H1 (cell line): ENCODE measurements at regions not wholly inside any gene's neighbourhood (a gene's known extent, or its start where the extent isn't known, plus 50 kb on each side); places are given as distances from the start of the nearest gene placed in this dataset.

Experiments
- CTCF ChIA-PET: fragments of 300-600 bp; sonication (Branson Sonifier 250); formaldehyde crosslinking; loops from one replicate; lab custom pipeline; 2021; ENCODE audit not compliant: partially characterized antibody; lab: Charles Lee
- POLR2A ChIA-PET: fragments of 300-600 bp; sonication (Branson Sonifier 250); formaldehyde crosslinking; loops from one replicate; lab custom pipeline; 2021; ENCODE audit warnings: inconsistent platforms; ENCODE audit not compliant: partially characterized antibody; lab: Charles Lee
- DNase-seq, 2 experiments: peaks; one replicate each; pipeline versions ENCODE4 v3.0.0 to v3.0.0-alpha.2; 2010 to 2022; ENCODE audit warnings: low spot score in 2 of 2, low read depth in 1 of 2, mixed read lengths in 1 of 2
- FAIRE-seq: peaks from 2 replicates; lab custom pipeline; 2011; peaks lifted over from hg19 to GRCh38; lab: Jason Lieb, UNC
- H2AFZ ChIP-seq: 2 replicates; pipeline ENCODE4 v1.8.1; 2012; ENCODE audit warnings: low read length, inconsistent platforms
- H2AK5ac ChIP-seq: 2 replicates; pipeline ENCODE4 v1.6.1; 2013; ENCODE audit warnings: low read depth, low read length
- H2BK120ac ChIP-seq: replicated peaks from 2 replicates; pipeline ENCODE3; 2013; ENCODE audit warnings: low read depth, low read length, inconsistent platforms
- H2BK12ac ChIP-seq: 2 replicates; pipeline ENCODE4 v1.6.1; 2013; ENCODE audit warnings: low read depth, low read length
- H2BK15ac ChIP-seq: 2 replicates; pipeline ENCODE4 v1.6.1; 2013; ENCODE audit warnings: low read length
- H2BK20ac ChIP-seq: 2 replicates; pipeline ENCODE4 v1.6.1; 2013; ENCODE audit warnings: low read length
- H2BK5ac ChIP-seq: 2 replicates; pipeline ENCODE4 v1.6.1; 2013; ENCODE audit warnings: low read depth, low read length
- H3K14ac ChIP-seq: 2 replicates; pipeline ENCODE4 v1.6.1; 2013; ENCODE audit warnings: inconsistent platforms; ENCODE audit not compliant: insufficient read length
- H3K18ac ChIP-seq: 2 replicates; pipeline ENCODE4 v1.6.1; 2013; ENCODE audit warnings: low read length; ENCODE audit errors: extremely low read depth
- H3K23ac ChIP-seq: 2 replicates; pipeline ENCODE4 v1.6.1; 2013; ENCODE audit warnings: inconsistent platforms; ENCODE audit not compliant: insufficient read length
- H3K23me2 ChIP-seq: 2 replicates; pipeline ENCODE4 v1.6.1; 2013; ENCODE audit warnings: low read depth, low read length
- H3K27ac ChIP-seq: 2 replicates; pipeline ENCODE4 v1.6.1; 2011; ENCODE audit warnings: low read depth, low read length, inconsistent platforms
- H3K27me3 ChIP-seq, 4 experiments: replicated peaks in 1 of 4; 1 replicate in 1 of 4; 2 replicates in 3 of 4; pipeline versions ENCODE4 v1.6.1 to v1.8.1; 2011 to 2013; ENCODE audit warnings: low read length in 3 of 4, mild to moderate bottlenecking in 3 of 4, inconsistent platforms in 2 of 4, mixed read lengths in 2 of 4, moderate library complexity in 1 of 4; ENCODE audit not compliant: control insufficient read depth in 3 of 4, insufficient read depth in 3 of 4; ENCODE audit errors: extremely low read depth in 1 of 4
- H3K36me3 ChIP-seq, 4 experiments: 2 replicates each; pipeline versions ENCODE4 v1.6.1 to v1.8.1; 2011 to 2013; ENCODE audit warnings: mild to moderate bottlenecking in 4 of 4, low read length in 3 of 4, moderate library complexity in 2 of 4, control low read depth in 1 of 4, inconsistent platforms in 1 of 4; ENCODE audit not compliant: insufficient read depth in 4 of 4, control insufficient read depth in 2 of 4
- H3K4ac ChIP-seq: replicated peaks from 2 replicates; pipeline ENCODE3; 2013; ENCODE audit warnings: low read length, low read depth, mixed read lengths, inconsistent platforms; ENCODE audit not compliant: insufficient read length
- H3K4me1 ChIP-seq, 4 experiments: replicated peaks in 1 of 4; 1 replicate in 1 of 4; 2 replicates in 3 of 4; pipeline versions ENCODE4 v1.6.1 to v1.8.1; 2011 to 2013; ENCODE audit warnings: low read length in 3 of 4, inconsistent platforms in 2 of 4, mixed read lengths in 1 of 4; ENCODE audit not compliant: insufficient read depth in 4 of 4, control insufficient read depth in 3 of 4
- H3K4me2 ChIP-seq, 2 experiments: 2 replicates each; pipeline versions ENCODE4 v1.6.1 to v1.8.1; 2011 to 2013; ENCODE audit warnings: low read depth in 2 of 2, low read length in 2 of 2, control low read depth in 1 of 2, inconsistent platforms in 1 of 2, mild to moderate bottlenecking in 1 of 2; ENCODE audit not compliant: insufficient read depth in 1 of 2
- H3K4me3 ChIP-seq, 4 experiments: fragments of 200-600, 300-600 bp in 1 of 4; sonication (generic), shearing (Covaris generic), sonication (Bioruptor Twin) in 1 of 4; 2 replicates each; pipeline versions ENCODE4 v1.5.1 to v1.8.1; 2011 to 2016; ENCODE audit warnings: low read length in 4 of 4, low read depth in 3 of 4, control low read depth in 2 of 4, inconsistent platforms in 2 of 4, mild to moderate bottlenecking in 2 of 4, mixed read lengths in 1 of 4, moderate library complexity in 1 of 4; ENCODE audit not compliant: insufficient read depth in 2 of 4; ENCODE audit errors: extremely low read depth in 1 of 4
- H3K56ac ChIP-seq: replicated peaks from 2 replicates; pipeline ENCODE3; 2013; ENCODE audit warnings: low read depth, mild to moderate bottlenecking, mixed read lengths, low read length, inconsistent platforms; ENCODE audit not compliant: insufficient read length
- H3K79me1 ChIP-seq: 2 replicates; pipeline ENCODE4 v1.6.1; 2013; ENCODE audit warnings: low read depth, low read length, control low read depth
- H3K79me2 ChIP-seq, 2 experiments: 2 replicates each; pipeline versions ENCODE4 v1.6.1 to v1.8.1; 2012 to 2013; ENCODE audit warnings: low read length in 2 of 2, mild to moderate bottlenecking in 2 of 2, inconsistent platforms in 1 of 2; ENCODE audit not compliant: insufficient read depth in 2 of 2, control insufficient read depth in 1 of 2
- H3K9ac ChIP-seq, 4 experiments: replicated peaks in 1 of 4; 1 replicate in 1 of 4; 2 replicates in 3 of 4; pipeline versions ENCODE4 v1.6.1 to v1.8.1; 2011 to 2013; ENCODE audit warnings: low read depth in 3 of 4, low read length in 3 of 4, control low read depth in 2 of 4, mild to moderate bottlenecking in 2 of 4, moderate library complexity in 2 of 4, inconsistent platforms in 1 of 4; ENCODE audit errors: extremely low read depth in 1 of 4
- H3K9me3 ChIP-seq, 2 experiments: 2 replicates each; pipeline versions ENCODE4 v1.6.1 to v1.8.1; 2012 to 2013; ENCODE audit warnings: mild to moderate bottlenecking in 2 of 2, moderate library complexity in 2 of 2, control low read depth in 1 of 2, inconsistent platforms in 1 of 2, low read depth in 1 of 2, low read length in 1 of 2, mixed read lengths in 1 of 2; ENCODE audit not compliant: insufficient read depth in 2 of 2
- H4K20me1 ChIP-seq, 2 experiments: replicated peaks in 1 of 2; 2 replicates each; pipeline versions ENCODE3 to v1.8.1; 2011 to 2013; ENCODE audit warnings: inconsistent platforms in 2 of 2, low read length in 2 of 2, mild to moderate bottlenecking in 1 of 2; ENCODE audit not compliant: insufficient read depth in 2 of 2, control insufficient read depth in 1 of 2
- H4K5ac ChIP-seq: 2 replicates; pipeline ENCODE4 v1.6.1; 2013; ENCODE audit warnings: low read length, low read depth, mixed read lengths, inconsistent platforms; ENCODE audit not compliant: insufficient read length
- H4K8ac ChIP-seq: 2 replicates; pipeline ENCODE4 v1.8.0; 2013; ENCODE audit warnings: mild to moderate bottlenecking, moderate library complexity, low read length, inconsistent platforms; ENCODE audit not compliant: insufficient read depth; ENCODE audit errors: extremely low read depth
- H4K91ac ChIP-seq: replicated peaks from 2 replicates; pipeline ENCODE3; 2013; ENCODE audit warnings: low read length, mixed read lengths, inconsistent platforms; ENCODE audit not compliant: insufficient read length
- BACH1 ChIP-seq: IDR thresholded peaks from 2 replicates; pipeline ENCODE4 v1.6.1; 2012; ENCODE audit warnings: low read length, improper control_type of control experiment
- GTF2F1 ChIP-seq: IDR thresholded peaks from 2 replicates; pipeline ENCODE4 v1.6.1; 2012; ENCODE audit warnings: low read depth, low read length, improper control_type of control experiment, borderline replicate concordance
- HDAC2 ChIP-seq, 2 experiments: fragments of 300-600 bp in 1 of 2; sonication (generic) in 1 of 2; IDR thresholded peaks; 2 replicates each; pipeline ENCODE4 v1.6.1; 2011 to 2012; ENCODE audit warnings: low read depth in 2 of 2, low read length in 2 of 2, mild to moderate bottlenecking in 2 of 2, moderate library complexity in 2 of 2, borderline replicate concordance in 1 of 2, inconsistent platforms in 1 of 2
- KDM4A ChIP-seq: IDR thresholded peaks from one replicate; pipeline ENCODE4 v1.7.1; 2012; ENCODE audit warnings: low read depth, mild to moderate bottlenecking, moderate library complexity, low read length, inconsistent platforms; ENCODE audit not compliant: severe bottlenecking
- POLR2AphosphoS5 ChIP-seq: IDR thresholded peaks from 2 replicates; pipeline ENCODE4 v1.6.1; 2011; ENCODE audit warnings: low read depth, low read length
- TEAD4 ChIP-seq: IDR thresholded peaks from 2 replicates; pipeline ENCODE4 v1.6.1; 2012; ENCODE audit warnings: low read depth, low read length, inconsistent platforms, mixed read lengths
- WGBS, 2 experiments: shearing (Covaris generic) in 1 of 2; methylation state at CpG; one replicate each; pipeline versions ENCODE4 v1.1.6 to v1.1.7; 2013 to 2015; ENCODE audit warnings: low lambda C conversion rate in 2 of 2, mixed read lengths in 2 of 2, inconsistent platforms in 1 of 2, low coverage in 1 of 2, missing lambda C conversion rate in 1 of 2; ENCODE audit not compliant: insufficient replicate concordance in 2 of 2, insufficient coverage in 1 of 2, insufficient read length in 1 of 2; ENCODE audit errors: extremely low coverage in 1 of 2, missing lambda C conversion rate in 1 of 2; 5-methylcytosine and 5-hydroxymethylcytosine counted together

- Histone ChIP-seq H2BK120ac (no peak overlapping the region), H3K14ac (no peak overlapping the region), H3K9ac (no peak overlapping the region), H3K4ac (no peak overlapping the region), H3K23ac (no peak overlapping the region), H2AFZ (no peak overlapping the region), H3K18ac (no peak overlapping the region), H3K27ac (no peak overlapping the region), H3K36me3 (no peaks in the 10 kb centered on the region), H3K4me3 (no peak overlapping the region), H4K5ac (no peak overlapping the region), H3K4me2 (no peak overlapping the region), H2BK15ac (no peak overlapping the region), H3K79me1 (no peaks in the 10 kb centered on the region), H3K56ac (no peak overlapping the region), H4K20me1 (no peaks in the 10 kb centered on the region), H3K4me1 (no peaks in the 10 kb centered on the region; a peak in 3 of 7 replicates), H2BK12ac (no peak overlapping the region), H3K27me3 (no peaks in the 10 kb centered on the region), H3K23me2 (no peaks in the 10 kb centered on the region), H4K8ac (no peak overlapping the region), H2BK5ac (no peak overlapping the region), H2BK20ac (no peak overlapping the region), H4K91ac (no peak overlapping the region), H2AK5ac (no peak overlapping the region), H3K9me3 (no peaks in the 10 kb centered on the region; a peak in 1 of 4 replicates), H3K79me2 (no peaks in the 10 kb centered on the region)
- ChIA-PET POLR2A (no interaction called here), CTCF (interaction anchor here (0.6 to 1.6 kb wide), 2 partner anchors 10 to 63 kb away, joined by 3 to 5 read pairs; no protein-coding TSS in a partner anchor)
- WGBS, 2 experiments, result 87% methylated on average over 6 of the region's 6 CpGs; no CpG with 5 or more reads in 1 of the 2 experiments
- FAIRE-seq (no peak), DNase-seq (no peak)
- TF ChIP-seq POLR2AphosphoS5 (no peak), HDAC2 (IDR thresholded peaks at IDR 0.05; ENCODE audit: borderline replicate concordance in 1 of 2, low read depth in 2 of 2, low read length in 2 of 2) (no peak), BACH1 (no peak), GTF2F1 (no peak), TEAD4 (no peak), KDM4A (no peak)
Measured at GRCh38 chr14:97074456-97074855, 277.3 kb downstream of the VRK1 start.
